ENCODE measurements at regions not wholly inside any gene's neighbourhood (a gene's known extent, or its start where the extent isn't known, plus 50 kb on each side); places are given as distances from the start of the nearest gene placed in this dataset.

GRCh38 chr5:104951829-104952228 lies 1389.2 kb upstream of the NUDT12 start (continued):
- TF ChIP-seq REST (IDR thresholded peaks at IDR 0.05; ENCODE audit: low read depth, low read length), result no peak

GRCh38 chr5:104947076-104947475 lies 1384.5 kb upstream of the NUDT12 start:
- ChIA-PET POLR2A (no interaction called here), CTCF (no interaction called here)
- DNase-seq, result no peak
- Histone ChIP-seq H3K9me2 (no peaks in the 10 kb centered on the region), H3K36me3 (replicated peaks in 1 of 2; ENCODE audit: control insufficient read depth in 1 of 2, insufficient read depth in 2 of 2, low read length in 1 of 2) (no peaks in the 10 kb centered on the region), H3K79me2 (ENCODE audit: insufficient read depth) (no peaks in the 10 kb centered on the region), H2AFZ (ENCODE audit: low read depth) (no peak overlapping the region), H3F3A (replicated peaks; ENCODE audit: insufficient read depth) (no peaks in the 10 kb centered on the region), H3K4me2 (no peak overlapping the region), H3K9me3 (no peaks in the 10 kb centered on the region), H4K20me1 (ENCODE audit: insufficient read depth) (no peaks in the 10 kb centered on the region), H3K4me3 (ENCODE audit: low read depth in 2 of 2, low read length in 1 of 2) (no peak overlapping the region), H3K4me1 (ENCODE audit: control insufficient read depth in 1 of 2, insufficient read depth in 2 of 2, low read depth in 1 of 2, low read length in 1 of 2) (no peaks in the 10 kb centered on the region), H3K27me3 (ENCODE audit: insufficient read depth) (no peaks in the 10 kb centered on the region), H3K27ac (ENCODE audit: low read depth in 2 of 2, low read length in 1 of 2) (no peak overlapping the region), H3K9ac (no peak overlapping the region)
- no peak for TF ChIP-seq RAD21 (IDR thresholded peaks at IDR 0.05; ENCODE audit: low read length)
- no peak for TF ChIP-seq NFIC (IDR thresholded peaks at IDR 0.05; ENCODE audit: borderline replicate concordance)
- no peak for TF ChIP-seq MAX (IDR thresholded peaks at IDR 0.05; ENCODE audit: low read depth)
- no peak for TF ChIP-seq CHD2 (IDR thresholded peaks at IDR 0.05; ENCODE audit: low read length, partially characterized antibody)
- no peak for TF ChIP-seq GATA2 (CRISPR knock-in tag; IDR thresholded peaks at IDR 0.05)
- TF ChIP-seq NRF1 (IDR thresholded peaks at IDR 0.05; ENCODE audit: low read depth, low read length), result no peak
- TF ChIP-seq YY1 (IDR thresholded peaks at IDR 0.05; ENCODE audit: low read depth), result no peak
- TF ChIP-seq POLR2AphosphoS5 (IDR thresholded peaks at IDR 0.05; ENCODE audit: low read depth, low read length), result no peak
- TF ChIP-seq FOXJ3 (CRISPR knock-in tag; IDR thresholded peaks at IDR 0.05), result no peak
- TF ChIP-seq SIN3A (IDR thresholded peaks at IDR 0.05; ENCODE audit: borderline replicate concordance, low read depth, low read length), result no peak
- TF ChIP-seq TEAD4 (IDR thresholded peaks at IDR 0.05; ENCODE audit: borderline replicate concordance, insufficient read depth), result no peak
- no peak for TF ChIP-seq MXI1 (IDR thresholded peaks at IDR 0.05; ENCODE audit: low read depth, low read length)
- no peak for TF ChIP-seq FOSL2 (IDR thresholded peaks at IDR 0.05; ENCODE audit: borderline replicate concordance, low read depth)
- TF ChIP-seq ELF1 (IDR thresholded peaks at IDR 0.05), result no peak
- no peak for TF ChIP-seq RXRA (IDR thresholded peaks at IDR 0.05; ENCODE audit: borderline replicate concordance, low read depth)
- TF ChIP-seq EP300 (IDR thresholded peaks at IDR 0.05; ENCODE audit: borderline replicate concordance in 1 of 2, low read depth in 1 of 2, low read length in 1 of 2), result no peak
- TF ChIP-seq USF2 (IDR thresholded peaks at IDR 0.05; ENCODE audit: borderline replicate concordance, low read depth, low read length), result no peak
- no peak for TF ChIP-seq REST (IDR thresholded peaks at IDR 0.05; ENCODE audit: low read depth, low read length)
- no peak for TF ChIP-seq CTCF (IDR thresholded peaks at IDR 0.05)
- no peak for TF ChIP-seq FOXM1 (IDR thresholded peaks at IDR 0.05; ENCODE audit: low read depth)
- 80% methylated on average over 1 of the region's 1 CpG for WGBS (ENCODE audit: low lambda C conversion rate)
